Motor neuron (in vitro differentiated cells): ENCODE measurements at regions not wholly inside any gene's neighbourhood (a gene's known extent, or its start where the extent isn't known, plus 50 kb on each side); places are given as distances from the start of the nearest gene placed in this dataset.

ENCODE experiments used
- ATAC-seq, 8 experiments: fragments of 200-7000 bp; cut with Tn5 transposase; replicated peaks in 6 of 8; 2 replicates each; pipeline ENCODE4 v1.8.0; 2021; ENCODE audit warnings: mild to moderate bottlenecking in 8 of 8, moderate library complexity in 8 of 8
- H3K27ac ChIP-seq, 2 donors: fragments of 250-450 bp; sonication (Bioruptor Pico); 2 replicates each; pipeline ENCODE4 v1.9.0; 2021; ENCODE audit warnings: antibody characterized with exemption in 2 of 2, mild to moderate bottlenecking in 2 of 2, moderate library complexity in 1 of 2
- H3K4me1 ChIP-seq, 2 donors: fragments of 250-450 bp; sonication (Bioruptor Pico); replicated peaks in 1 of 2; 2 replicates each; pipeline ENCODE4 v1.6.1; 2021; ENCODE audit warnings: antibody characterized with exemption in 2 of 2, mild to moderate bottlenecking in 2 of 2, moderate library complexity in 1 of 2
- H3K4me3 ChIP-seq, 5 donors: fragments of 250-450 bp; sonication (Bioruptor Pico); 2 replicates each; pipeline ENCODE4 v1.9.0; 2021; ENCODE audit warnings: antibody characterized with exemption in 5 of 5, mild to moderate bottlenecking in 5 of 5, moderate library complexity in 4 of 5
- WGBS, 10 experiments: fragments of 450-650 bp; shearing (Covaris generic); methylation state at CpG; one replicate each; pipeline ENCODE4 v1.0.0; 2022; 5-methylcytosine and 5-hydroxymethylcytosine counted together
- in situ Hi-C, 9 experiments: fragments of 400-800 bp; cut with MboI; loops; one replicate each; pipeline ENCODE4 v1.15.0; 2021; ENCODE audit warnings: low sequenced_read_pairs in 9 of 9, low pct_unique_long_range_greater_than_20kb in 2 of 9; ENCODE audit not compliant: unreplicated experiment in 9 of 9

DNA sequence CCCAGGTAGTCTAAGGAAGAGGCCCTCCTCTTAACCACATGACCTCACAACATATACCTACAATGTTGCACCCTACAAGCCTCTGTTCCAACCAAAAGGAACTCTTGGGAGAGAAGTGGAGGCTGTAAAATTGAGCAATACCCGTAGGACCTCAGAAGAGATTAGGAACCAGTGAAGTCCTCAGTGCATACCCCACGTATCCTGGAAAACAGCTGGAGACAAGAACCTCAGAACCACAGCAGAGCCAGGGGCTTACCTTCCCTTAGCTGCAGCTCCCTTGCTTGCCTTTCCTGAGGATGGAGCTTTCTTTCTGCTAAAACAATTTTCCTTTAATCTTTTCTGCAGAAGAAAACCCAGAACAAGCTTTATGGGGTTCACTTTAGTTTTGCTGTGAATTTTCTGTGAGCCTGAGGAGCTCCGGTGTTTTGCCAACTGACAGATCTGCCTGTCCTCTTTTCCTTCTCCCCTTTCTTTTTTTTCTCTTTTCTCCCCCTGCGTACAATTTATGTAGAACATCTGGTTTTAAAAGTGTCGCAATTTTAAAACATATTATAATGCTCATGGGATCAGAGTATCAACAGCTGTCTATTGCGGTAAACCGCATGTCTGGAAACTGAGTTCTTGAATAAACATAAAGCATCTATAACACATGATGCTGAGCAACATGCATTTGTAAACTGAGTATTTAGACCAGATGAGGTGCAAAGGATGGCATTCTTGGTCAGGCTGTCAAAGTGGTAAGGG is 226.4 kb upstream of the MAF start:
- no peak overlapping the region for H3K27ac ChIP-seq
- no peak overlapping the region for H3K4me3 ChIP-seq
- 0 to 100% (median 85%) methylated on average over 3 to 7 of the region's 7 CpGs for WGBS, 10 experiments
- in situ Hi-C loops = no loop called here
- peak in 2 of 8 experiments; percentile 42 to 57 for ATAC-seq
- no peaks in the 10 kb centered on the region for H3K4me1 ChIP-seq

- 0 to 100% (median 49%) methylated on average over 1 of the region's 1 CpG; no CpG with 5 or more reads in 2 of the 10 experiments for WGBS, 10 experiments
- ATAC-seq = no peak
- in situ Hi-C loops = no loop called here
- H3K4me3 ChIP-seq = no peak overlapping the region
- H3K27ac ChIP-seq = no peak overlapping the region
- H3K4me1 ChIP-seq = no peaks in the 10 kb centered on the region
Measured at GRCh38 chr16:79825002-79825401, 224.5 kb upstream of the MAF start.

- Histone ChIP-seq H3K4me3 (no peak overlapping the region), H3K27ac (no peak overlapping the region), H3K4me1 (no peaks in the 10 kb centered on the region)
- in situ Hi-C loops = no loop called here
- no peak for ATAC-seq
- 0 to 88% (median 48%) methylated on average over 1 to 2 of the region's 2 CpGs; no CpG with 5 or more reads in 4 of the 10 experiments for WGBS, 10 experiments
Measured at GRCh38 chr16:79823639-79824038, 223.1 kb upstream of the MAF start.

- no peak for ATAC-seq
- WGBS, 10 experiments = 63 to 100% (median 84%) methylated on average over 1 to 3 of the region's 3 CpGs
- no peak overlapping the region for H3K27ac ChIP-seq
- in situ Hi-C loops = no loop called here
- H3K4me3 ChIP-seq = no peak overlapping the region
- H3K4me1 ChIP-seq = no peaks in the 10 kb centered on the region
Measured at GRCh38 chr16:79821911-79822310, 221.4 kb upstream of the MAF start.

- Histone ChIP-seq H3K4me1 (no peaks in the 10 kb centered on the region), H3K27ac (no peak overlapping the region), H3K4me3 (no peak overlapping the region)
- in situ Hi-C loops = no loop called here
- whole genome bisulfite sequencing, 10 experiments = 41 to 100% (median 71%) methylated on average over 1 to 4 of the region's 4 CpGs; no CpG with 5 or more reads in 3 of the 10 experiments
- peak in 1 of 8 experiments; percentile 33 for ATAC-seq
Measured at GRCh38 chr16:79816081-79816497, 215.6 kb upstream of the MAF start.

DNA sequence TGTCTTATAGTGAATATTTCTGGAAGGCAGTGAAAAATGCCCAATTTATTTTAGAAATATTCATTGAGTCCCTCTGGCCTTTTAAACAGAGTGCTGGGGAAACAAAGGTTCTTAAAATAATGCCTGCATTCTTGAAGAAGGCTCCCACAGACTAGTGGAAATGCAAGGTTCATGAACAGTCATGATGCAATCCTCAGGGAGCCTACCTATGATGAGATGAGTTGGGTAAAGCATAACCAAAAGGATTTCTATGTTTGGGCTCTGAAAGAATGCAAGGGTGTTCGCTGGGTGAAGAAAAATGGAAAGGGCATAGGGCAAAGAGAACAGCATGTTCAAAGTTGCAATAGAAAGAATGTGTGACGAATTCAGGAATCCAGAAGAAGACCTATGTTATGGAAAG is 214.5 kb upstream of the MAF start:
- in situ Hi-C loops = no loop called here
- WGBS, 10 experiments = 0 to 85% (median 60%) methylated on average over 1 to 2 of the region's 2 CpGs; no CpG with 5 or more reads in 2 of the 10 experiments
- Histone ChIP-seq H3K27ac (no peak overlapping the region), H3K4me3 (no peak overlapping the region), H3K4me1 (no peaks in the 10 kb centered on the region)
- no peak for ATAC-seq

GRCh38 chr16:79814124-79814523 is 213.6 kb upstream of the MAF start:
- in situ Hi-C loops = no loop called here
- H3K4me3 ChIP-seq = no peak overlapping the region
- 45 to 100% (median 80%) methylated on average over 1 to 2 of the region's 2 CpGs; no CpG with 5 or more reads in 1 of the 10 experiments for WGBS, 10 experiments
- H3K4me1 ChIP-seq = no peaks in the 10 kb centered on the region
- no peak overlapping the region for H3K27ac ChIP-seq
- ATAC-seq = no peak

DNA sequence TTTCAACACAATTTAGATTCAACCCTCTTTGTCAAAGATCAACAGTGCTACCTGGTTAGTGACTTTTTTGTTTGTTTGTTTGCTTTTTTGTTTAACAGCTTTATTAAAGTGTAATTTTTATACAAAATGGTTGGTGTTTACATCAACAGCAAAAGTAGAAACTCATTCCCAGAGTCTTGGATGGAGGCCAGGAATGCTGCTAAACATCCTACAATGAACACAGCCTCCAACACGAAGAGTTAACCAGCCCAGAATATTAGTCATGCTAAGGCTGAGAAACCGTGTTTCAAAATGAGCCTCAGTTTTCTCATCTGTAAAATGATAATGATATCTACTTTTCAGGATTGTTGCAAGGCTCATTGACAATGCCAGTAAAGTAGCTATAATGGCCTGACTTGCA is 211.0 kb upstream of the MAF start:
- Histone ChIP-seq H3K27ac (no peak overlapping the region), H3K4me3 (no peak overlapping the region), H3K4me1 (peaks cover 0 to 7% of the 10 kb centered on the region in 2 donors)
- WGBS, 10 experiments = 0 to 100% (median 54%) methylated on average over 1 to 2 of the region's 2 CpGs; no CpG with 5 or more reads in 2 of the 10 experiments
- ATAC-seq = no peak
- in situ Hi-C loops = no loop called here

GRCh38 chr16:79810449-79811189 is 210.1 kb upstream of the MAF start:
- WGBS, 10 experiments = 49 to 100% (median 69%) methylated on average over 1 to 6 of the region's 6 CpGs; no CpG with 5 or more reads in 1 of the 10 experiments
- in situ Hi-C loops = no loop called here
- no peak for ATAC-seq
- no peak overlapping the region for H3K4me3 ChIP-seq
- H3K27ac ChIP-seq = no peak overlapping the region
- peaks cover 4 to 11% of the 10 kb centered on the region in 2 donors for H3K4me1 ChIP-seq

DNA sequence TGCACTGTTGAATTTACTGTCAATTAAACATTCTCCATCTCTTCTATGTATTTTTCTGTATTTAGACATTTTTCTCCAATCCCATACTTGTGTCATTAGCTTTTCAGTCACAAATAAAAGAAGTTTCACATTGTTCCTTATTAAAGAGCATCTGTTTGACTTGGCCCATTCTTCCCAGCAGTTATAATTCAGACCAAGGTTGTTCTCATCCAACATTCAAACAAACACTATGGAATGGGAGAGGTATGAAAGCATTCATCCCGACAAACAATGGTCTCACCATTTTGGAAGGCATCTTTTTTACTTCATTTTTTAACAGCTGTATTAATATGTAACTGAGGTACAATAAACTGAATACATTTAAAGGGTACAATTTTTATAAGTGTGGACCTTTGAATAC is 208.8 kb upstream of the MAF start:
- H3K27ac ChIP-seq = no peak overlapping the region
- 6 to 100% (median 37%) methylated on average over 1 of the region's 1 CpG; no CpG with 5 or more reads in 4 of the 10 experiments for WGBS, 10 experiments
- in situ Hi-C loops = no loop called here
- no peak overlapping the region for H3K4me3 ChIP-seq
- no peak for ATAC-seq
- H3K4me1 ChIP-seq = peaks cover 4 to 11% of the 10 kb centered on the region in 2 donors

GRCh38 chr16:79808731-79809130 is 208.2 kb upstream of the MAF start:
- Histone ChIP-seq H3K4me3 (no peak overlapping the region), H3K27ac (no peak overlapping the region), H3K4me1 (peaks cover 4 to 11% of the 10 kb centered on the region in 2 donors)
- no peak for ATAC-seq
- 0 to 100% (median 60%) methylated on average over 1 to 3 of the region's 3 CpGs for WGBS, 10 experiments
- in situ Hi-C loops = no loop called here

DNA sequence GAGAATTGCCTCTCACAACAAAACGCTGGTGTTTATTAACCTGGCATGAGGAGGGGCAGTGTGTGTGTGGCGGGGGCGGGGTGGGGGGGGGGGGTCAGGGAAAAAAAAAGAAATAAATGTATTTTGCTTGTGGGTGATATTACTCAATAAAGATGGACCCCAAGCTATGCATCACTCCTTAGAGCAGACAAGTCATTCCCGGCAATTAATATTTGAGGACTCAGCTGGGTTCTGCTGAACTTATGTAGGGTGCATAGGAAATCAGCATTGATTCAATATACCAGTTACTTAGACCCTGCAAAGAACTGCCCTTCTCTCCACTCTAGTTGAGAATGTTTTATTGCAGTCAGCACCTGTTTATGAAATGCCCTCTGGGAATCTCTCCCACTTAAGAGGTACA is 206.2 kb upstream of the MAF start:
- peak in 1 of 8 experiments; percentile 49 for ATAC-seq
- H3K27ac ChIP-seq = no peak overlapping the region
- H3K4me3 ChIP-seq = no peak overlapping the region
- in situ Hi-C loops = no loop called here
- WGBS, 10 experiments = 17 to 100% (median 90%) methylated on average over 1 of the region's 4 CpGs; no CpG with 5 or more reads in 6 of the 10 experiments
- H3K4me1 ChIP-seq = peaks cover 11 to 13% of the 10 kb centered on the region in 2 donors

DNA sequence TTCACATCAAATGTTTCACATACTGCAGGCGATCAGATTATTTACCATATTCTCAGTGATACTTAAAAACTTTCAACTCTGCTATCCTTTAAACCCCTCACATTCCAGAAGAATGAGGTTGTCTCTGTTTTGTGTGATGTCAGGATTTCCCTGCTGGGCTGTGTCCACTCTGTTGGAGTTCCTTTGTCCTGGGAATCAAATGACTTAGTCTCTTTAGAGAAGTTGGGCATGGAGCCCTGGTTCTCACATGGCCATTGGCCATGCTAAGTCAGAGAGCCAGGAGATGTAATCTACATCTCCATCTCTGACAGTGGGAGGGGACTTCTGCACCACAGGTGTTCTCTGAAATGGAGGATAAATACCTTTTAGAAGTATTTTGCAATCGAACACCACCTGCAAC is 205.1 kb upstream of the MAF start:
- in situ Hi-C loops = no loop called here
- Histone ChIP-seq H3K27ac (no peak overlapping the region), H3K4me3 (no peak overlapping the region), H3K4me1 (peaks cover 11 to 19% of the 10 kb centered on the region in 2 donors)
- 0 to 60% (median 46%) methylated on average over 1 to 2 of the region's 2 CpGs; no CpG with 5 or more reads in 3 of the 10 experiments for WGBS, 10 experiments
- no peak for ATAC-seq
